Panc1 (cell line): ENCODE measurements at regions not wholly inside any gene's neighbourhood (a gene's known extent, or its start where the extent isn't known, plus 50 kb on each side); places are given as distances from the start of the nearest gene placed in this dataset.

Source experiments
- ATAC-seq: fragments of 200-7000 bp; cut with Tn5 transposase; 2 replicates; pipeline ENCODE4 v1.9.1; 2020; ENCODE audit warnings: mild to moderate bottlenecking, moderate library complexity
- BruUV-seq: library from RNA; stranded (reverse); fragments of 400-500 nt; replicated peaks from 2 replicates; lab custom pipeline; 2021; lab: Mats Ljungman, UMichigan
- CTCF ChIA-PET: fragments of 300-600 bp; sonication (Branson Sonifier 250); formaldehyde crosslinking; loops from one replicate; lab custom pipeline; 2022; ENCODE audit warnings: antibody characterized with exemption; lab: Charles Lee
- POLR2A ChIA-PET: fragments of 300-600 bp; sonication (Branson Sonifier 250); formaldehyde crosslinking; loops from one replicate; lab custom pipeline; 2022; ENCODE audit warnings: antibody characterized with exemption; lab: Charles Lee
- DNase-seq: peaks from one replicate; pipeline ENCODE4 v3.0.0-alpha.2; 2010; ENCODE audit warnings: low read depth, low spot score
- H3K27ac ChIP-seq: 2 replicates; pipeline ENCODE4 v1.5.1; 2011; ENCODE audit warnings: mild to moderate bottlenecking, low read length, inconsistent platforms
- H3K27me3 ChIP-seq: fragments of 200-500 bp; sonication (Bioruptor generic); 2 replicates; pipeline ENCODE4 v1.6.0; 2014; ENCODE audit warnings: low read length, inconsistent platforms; ENCODE audit not compliant: control insufficient read depth, insufficient read depth
- H3K36me3 ChIP-seq: fragments of 200-500 bp; sonication (Bioruptor generic); 2 replicates; pipeline ENCODE4 v1.5.1; 2014; ENCODE audit warnings: inconsistent platforms, mild to moderate bottlenecking, low read length, moderate library complexity; ENCODE audit not compliant: control insufficient read depth, insufficient read depth
- H3K4me1 ChIP-seq: 2 replicates; pipeline ENCODE4 v1.5.1; 2011; ENCODE audit warnings: inconsistent platforms, mild to moderate bottlenecking, low read length, moderate library complexity; ENCODE audit not compliant: control insufficient read depth, insufficient read depth
- H3K4me3 ChIP-seq, 2 experiments: 2 replicates each; pipeline ENCODE4 v1.5.1; 2011 to 2012; ENCODE audit warnings: low read depth in 2 of 2, low read length in 2 of 2, mild to moderate bottlenecking in 2 of 2, inconsistent platforms in 1 of 2, moderate library complexity in 1 of 2
- H3K9me3 ChIP-seq: fragments of 200-500 bp; sonication (Bioruptor generic); 2 replicates; pipeline ENCODE4 v1.5.1; 2014; ENCODE audit warnings: low read depth, mild to moderate bottlenecking, inconsistent platforms, low read length, moderate library complexity; ENCODE audit not compliant: control insufficient read depth, insufficient read depth
- CTCF ChIP-seq: fragments of 450-650 bp; IDR thresholded peaks from 2 replicates; pipeline ENCODE4 v1.5.1; 2017; ENCODE audit warnings: mild to moderate bottlenecking
- POLR2AphosphoS5 ChIP-seq: IDR thresholded peaks from 2 replicates; pipeline ENCODE4 v1.6.1; 2012; ENCODE audit warnings: mild to moderate bottlenecking, low read depth, low read length, moderate library complexity
- REST ChIP-seq, 2 experiments: IDR thresholded peaks; 2 replicates each; pipeline ENCODE4 v1.6.1; 2011 to 2012; ENCODE audit warnings: low read depth in 2 of 2, control low read depth in 1 of 2, low read length in 1 of 2, mild to moderate bottlenecking in 1 of 2, moderate library complexity in 1 of 2; ENCODE audit not compliant: insufficient read depth in 1 of 2
- SIN3A ChIP-seq: IDR thresholded peaks from 2 replicates; pipeline ENCODE4 v1.6.1; 2012; ENCODE audit warnings: low read depth, mild to moderate bottlenecking, low read length, moderate library complexity, borderline replicate concordance; ENCODE audit not compliant: insufficient read depth
- TCF7L2 ChIP-seq: IDR thresholded peaks from 2 replicates; pipeline ENCODE4 v1.6.1; 2011; ENCODE audit warnings: mild to moderate bottlenecking, low read depth, low read length, inconsistent platforms
- in situ Hi-C: cut with HindIII; loops from 2 replicates; pipeline ENCODE4 v1.10.0; 2016; ENCODE audit warnings: low sequenced_read_pairs, low pct_unique_long_range_greater_than_20kb
- intact Hi-C: fragments of 100-400 bp; cut with micrococcal nuclease; formaldehyde crosslinking; loops from one replicate; pipeline ENCODE4 v1.10.0; 2022; ENCODE audit not compliant: unreplicated experiment

GRCh38 chr6:25154034-25154596, 125.1 kb upstream of the CARMIL1 start:
- ChIA-PET CTCF (no interaction called here), POLR2A (no interaction called here)
- Histone ChIP-seq H3K9me3 (no peaks in the 10 kb centered on the region), H3K27me3 (no peaks in the 10 kb centered on the region), H3K36me3 (no peaks in the 10 kb centered on the region), H3K4me1 (no peaks in the 10 kb centered on the region), H3K27ac (no peak overlapping the region), H3K4me3 (no peak overlapping the region)
- in situ Hi-C loops: no loop called here
- DNase-seq (no peak), ATAC-seq (no peak)
- intact Hi-C loops: no loop called here
- TF ChIP-seq CTCF (no peak), REST (IDR thresholded peaks at IDR 0.05; ENCODE audit: insufficient read depth in 1 of 2, low read depth in 2 of 2, low read length in 1 of 2) (no peak)
- no TSS peak for BruUV-seq

GRCh38 chr6:25155211-25155610, 124.0 kb upstream of the CARMIL1 start:
- Histone ChIP-seq H3K4me3 (no peak overlapping the region), H3K36me3 (no peaks in the 10 kb centered on the region), H3K27me3 (no peaks in the 10 kb centered on the region), H3K4me1 (no peaks in the 10 kb centered on the region), H3K27ac (no peak overlapping the region), H3K9me3 (no peaks in the 10 kb centered on the region)
- DNase-seq: no peak
- no peak for ATAC-seq
- POLR2A ChIA-PET: no interaction called here
- no peak for TF ChIP-seq POLR2AphosphoS5
- TF ChIP-seq TCF7L2: no peak
- no peak for TF ChIP-seq REST (IDR thresholded peaks at IDR 0.05; ENCODE audit: insufficient read depth in 1 of 2, low read depth in 2 of 2, low read length in 1 of 2)
- TF ChIP-seq SIN3A: no peak
- no peak for TF ChIP-seq CTCF
- CTCF ChIA-PET: no interaction called here
- intact Hi-C loops (no loop called here), in situ Hi-C loops (no loop called here)
- no TSS peak for BruUV-seq
